ENCODE measurements at regions not wholly inside any gene's neighbourhood (a gene's known extent, or its start where the extent isn't known, plus 50 kb on each side); places are given as distances from the start of the nearest gene placed in this dataset.
"Not testable (repeated sequence)": the region's sequence is repeated elsewhere in the genome, so short reads cannot be mapped to it uniquely, and the experiment has no call there.

GRCh38 chr14:36423430-36423829, 96.6 kb downstream of the NKX2-1 start:
- intact Hi-C loops (cut with DNase I; ENCODE audit: low total_unique reads), result no loop called here
- Histone ChIP-seq H3K4me1 (no peaks in the 10 kb centered on the region), H3K27me3 (no peaks in the 10 kb centered on the region), H3K4me3 (no peak overlapping the region), H3K27ac (no peak overlapping the region), H3K9me3 (no peaks in the 10 kb centered on the region), H3K36me3 (no peaks in the 10 kb centered on the region)
- WGBS, 5 donors, result 68 to 79% (median 70%) methylated on average over 5 of the region's 5 CpGs
- no peak for DNase-seq
- TF ChIP-seq EP300 (IDR thresholded peaks at IDR 0.05) (no peak), POLR2A (IDR thresholded peaks at IDR 0.05) (no peak), CTCF (IDR thresholded peaks at IDR 0.05) (no peak), POLR2AphosphoS5 (IDR thresholded peaks at IDR 0.05) (no peak)

- DNase-seq, result no peak
- intact Hi-C loops (cut with DNase I; ENCODE audit: low total_unique reads), result no loop called here
Measured at GRCh38 chr14:36420149-36420687, 99.8 kb upstream of the MBIP start.

GRCh38 chr14:36418937-36419336, 98.5 kb upstream of the MBIP start:
- no peak for DNase-seq
- intact Hi-C loops (cut with DNase I; ENCODE audit: low total_unique reads), result no loop called here

More at GRCh38 chr14:36420149-36420687, 99.8 kb upstream of the MBIP start:
- no peaks in the 10 kb centered on the region for H3K27me3 ChIP-seq
- H3K9me3 ChIP-seq, result peaks cover 0 to 9% (median 0%) of the 10 kb centered on the region in 4 donors
- no peaks in the 10 kb centered on the region for H3K4me1 ChIP-seq
- 56 to 83% (median 71%) methylated on average over 4 of the region's 4 CpGs for WGBS, 5 donors
- no peak overlapping the region for H3K27ac ChIP-seq
- H3K4me3 ChIP-seq, result no peak overlapping the region
- TF ChIP-seq POLR2AphosphoS5 (IDR thresholded peaks at IDR 0.05), result no peak
- no peak for TF ChIP-seq EP300 (IDR thresholded peaks at IDR 0.05)
- no peak for TF ChIP-seq POLR2A (IDR thresholded peaks at IDR 0.05)
- TF ChIP-seq CTCF (IDR thresholded peaks at IDR 0.05), result no peak
- H3K36me3 ChIP-seq, result no peaks in the 10 kb centered on the region

GRCh38 chr14:36411951-36412350, 91.5 kb upstream of the MBIP start:
- peaks cover 0 to 15% (median 10%) of the 10 kb centered on the region in 4 donors for H3K9me3 ChIP-seq
- intact Hi-C loops (cut with DNase I; ENCODE audit: low total_unique reads); H3K36me3 ChIP-seq; H3K4me1 ChIP-seq; H3K4me3 ChIP-seq; H3K27ac ChIP-seq; H3K27me3 ChIP-seq; DNase-seq: not testable (repeated sequence)
- 79 to 97% (median 88%) methylated on average over 16 to 17 of the region's 17 CpGs for WGBS, 5 donors

More at GRCh38 chr14:36418937-36419336, 98.5 kb upstream of the MBIP start:
- H3K36me3 ChIP-seq, result no peaks in the 10 kb centered on the region
- TF ChIP-seq POLR2A (IDR thresholded peaks at IDR 0.05) (no peak), CTCF (IDR thresholded peaks at IDR 0.05) (no peak), EP300 (IDR thresholded peaks at IDR 0.05) (no peak), POLR2AphosphoS5 (IDR thresholded peaks at IDR 0.05) (no peak)
- no peak overlapping the region for H3K27ac ChIP-seq
- H3K4me3 ChIP-seq, result no peak overlapping the region
- H3K4me1 ChIP-seq, result no peaks in the 10 kb centered on the region
- no peaks in the 10 kb centered on the region for H3K27me3 ChIP-seq
- peaks cover 0 to 9% (median 0%) of the 10 kb centered on the region in 4 donors for H3K9me3 ChIP-seq

- Histone ChIP-seq H3K9me3 (peaks cover 0 to 10% (median 8%) of the 10 kb centered on the region in 4 donors), H3K36me3 (no peaks in the 10 kb centered on the region), H3K27me3 (no peaks in the 10 kb centered on the region), H3K27ac (no peak overlapping the region), H3K4me1 (no peaks in the 10 kb centered on the region), H3K4me3 (no peak overlapping the region)
- intact Hi-C loops (cut with DNase I; ENCODE audit: low total_unique reads), result no loop called here
- TF ChIP-seq EP300 (IDR thresholded peaks at IDR 0.05), result no peak
- no peak for TF ChIP-seq POLR2A (IDR thresholded peaks at IDR 0.05)
- TF ChIP-seq POLR2AphosphoS5 (IDR thresholded peaks at IDR 0.05), result no peak
- no peak for TF ChIP-seq CTCF (IDR thresholded peaks at IDR 0.05)
- WGBS, 5 donors, result 50 to 72% (median 60%) methylated on average over 3 of the region's 3 CpGs
- no peak for DNase-seq
Measured at GRCh38 chr14:36408388-36408787, 88.0 kb upstream of the MBIP start.
